ENCODE measurements at regions not wholly inside any gene's neighbourhood (a gene's known extent, or its start where the extent isn't known, plus 50 kb on each side); places are given as distances from the start of the nearest gene placed in this dataset.
A peak's percentile ranks its signal among the peaks of the same experiment; 100 is the strongest.

DNA sequence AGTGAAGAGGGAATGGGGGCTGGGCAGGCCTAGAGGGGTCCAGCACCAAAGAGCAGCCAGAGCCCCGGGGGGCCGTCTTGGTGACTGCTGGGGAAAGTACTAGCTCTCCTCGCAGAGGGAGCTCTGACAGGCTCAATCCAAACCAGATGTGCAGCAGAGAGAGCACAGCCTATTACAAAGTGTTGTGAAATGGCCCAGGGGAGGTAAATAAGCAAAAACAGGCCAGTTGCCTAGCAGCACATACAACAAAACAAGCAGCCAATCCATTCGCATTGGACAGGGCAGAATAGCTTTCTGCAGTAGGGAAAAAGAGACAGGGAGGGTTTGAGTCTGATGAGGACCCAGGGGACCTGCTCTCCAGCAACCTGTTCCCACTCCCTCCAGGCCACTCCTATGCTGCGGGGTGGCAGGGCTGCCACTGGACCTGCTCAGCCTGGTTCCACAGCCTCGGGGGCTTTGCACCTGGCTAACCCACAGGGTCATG, 239.6 kb upstream of the FGGY start:
- H3K4me1 Mint-ChIP-seq (ENCODE audit: low read depth): peaks cover 36% of the 10 kb centered on the region
- peaks cover 27% of the 10 kb centered on the region for H3K36me3 Mint-ChIP-seq (ENCODE audit: low read depth)
- H3K27ac Mint-ChIP-seq: peak overlapping the region; percentile 39
- no peak overlapping the region for H3K4me3 Mint-ChIP-seq
- H3K27me3 Mint-ChIP-seq (ENCODE audit: low read depth): no peaks in the 10 kb centered on the region
- peaks cover 13% of the 10 kb centered on the region for H3K9me3 Mint-ChIP-seq

DNA sequence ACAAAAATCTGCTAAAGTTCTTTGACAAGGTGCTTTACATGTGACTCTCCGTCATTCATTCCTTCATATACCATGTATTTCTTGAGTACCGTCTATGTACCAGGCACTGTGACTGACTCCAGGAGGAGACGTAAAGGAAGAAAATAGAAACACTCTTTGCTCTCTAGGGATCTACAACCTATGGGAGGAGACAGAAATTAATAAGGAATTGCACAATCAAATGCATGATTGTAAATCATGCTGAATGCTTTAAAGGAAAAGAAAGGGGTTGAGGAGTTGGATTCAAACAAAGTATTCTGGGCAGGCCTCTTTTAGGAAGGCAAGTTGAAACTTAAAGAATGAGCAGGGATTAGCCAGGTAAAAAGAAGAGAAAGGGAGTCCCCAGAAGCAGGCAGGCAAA, 239.1 kb upstream of the FGGY start:
- no peaks in the 10 kb centered on the region for H3K27me3 Mint-ChIP-seq (ENCODE audit: low read depth)
- H3K27ac Mint-ChIP-seq: no peak overlapping the region
- peaks cover 12% of the 10 kb centered on the region for H3K9me3 Mint-ChIP-seq
- H3K4me3 Mint-ChIP-seq: no peak overlapping the region
- H3K4me1 Mint-ChIP-seq (ENCODE audit: low read depth): peaks cover 35% of the 10 kb centered on the region
- H3K36me3 Mint-ChIP-seq (ENCODE audit: low read depth): peaks cover 26% of the 10 kb centered on the region

DNA sequence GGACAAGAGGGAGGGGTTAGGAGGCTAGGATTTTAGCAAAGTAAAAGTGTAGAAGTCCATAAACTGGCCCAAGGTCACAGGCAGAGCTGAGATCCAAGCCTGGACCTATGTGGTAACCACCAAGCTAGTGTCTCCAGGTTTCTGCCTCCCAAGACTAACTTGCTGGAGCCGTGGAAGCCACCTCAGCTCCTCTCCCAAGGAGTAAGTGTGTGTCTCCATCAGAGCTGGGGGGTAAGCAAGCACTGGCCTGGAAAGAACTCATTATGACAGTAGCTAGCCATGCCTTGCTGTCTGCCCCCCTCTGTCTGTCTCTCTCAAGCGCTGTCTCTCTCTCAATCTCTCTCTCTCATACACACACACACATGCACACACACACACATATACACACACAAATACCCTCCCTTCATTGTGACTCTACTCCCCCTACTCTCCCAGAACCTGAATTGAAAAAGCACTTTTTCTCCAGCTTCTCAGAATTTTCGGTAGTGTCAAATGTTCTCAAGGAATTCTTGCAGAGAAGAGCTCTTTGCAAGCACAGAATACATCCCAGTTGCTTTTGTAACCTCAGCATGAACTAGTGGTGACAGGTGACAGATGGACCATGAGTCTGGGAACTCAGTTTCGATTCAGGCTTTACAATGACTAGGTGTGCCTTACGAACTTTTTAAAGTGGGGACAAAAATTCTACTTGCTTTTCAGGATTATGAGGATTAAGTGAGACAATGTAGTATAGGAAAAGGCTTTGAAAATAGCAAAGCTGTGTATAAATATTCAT, 238.0 kb upstream of the FGGY start:
- Mint-ChIP-seq H3K4me1 (ENCODE audit: low read depth) (peaks cover 43% of the 10 kb centered on the region), H3K9me3 (peaks cover 10% of the 10 kb centered on the region), H3K36me3 (ENCODE audit: low read depth) (peaks cover 25% of the 10 kb centered on the region), H3K27ac (no peak overlapping the region), H3K4me3 (no peak overlapping the region), H3K27me3 (ENCODE audit: low read depth) (no peaks in the 10 kb centered on the region)

DNA sequence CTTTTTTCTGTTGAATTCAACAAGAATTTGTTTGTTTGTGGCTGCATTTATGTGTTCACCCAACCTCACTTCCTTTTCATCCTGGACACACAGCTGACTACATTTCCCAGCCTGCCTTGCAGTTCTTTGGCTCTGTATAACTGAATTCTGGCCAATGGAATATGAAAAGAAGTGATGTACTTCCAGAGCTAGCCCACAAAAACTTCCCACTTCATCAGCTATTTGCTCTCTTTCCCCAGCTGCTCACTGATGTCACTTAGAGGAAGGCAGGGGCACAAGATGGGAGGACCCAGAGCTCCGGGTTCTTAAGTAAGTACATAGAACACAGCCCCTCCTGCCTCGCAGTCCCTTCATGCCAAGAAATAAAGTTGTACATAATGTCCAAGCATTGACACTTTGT, 235.0 kb upstream of the FGGY start:
- H3K9me3 Mint-ChIP-seq: peaks cover 10% of the 10 kb centered on the region
- H3K4me1 Mint-ChIP-seq (ENCODE audit: low read depth): peaks cover 52% of the 10 kb centered on the region
- peaks cover 19% of the 10 kb centered on the region for H3K36me3 Mint-ChIP-seq (ENCODE audit: low read depth)
- no peaks in the 10 kb centered on the region for H3K27me3 Mint-ChIP-seq (ENCODE audit: low read depth)
- H3K4me3 Mint-ChIP-seq: no peak overlapping the region
- H3K27ac Mint-ChIP-seq: no peak overlapping the region

DNA sequence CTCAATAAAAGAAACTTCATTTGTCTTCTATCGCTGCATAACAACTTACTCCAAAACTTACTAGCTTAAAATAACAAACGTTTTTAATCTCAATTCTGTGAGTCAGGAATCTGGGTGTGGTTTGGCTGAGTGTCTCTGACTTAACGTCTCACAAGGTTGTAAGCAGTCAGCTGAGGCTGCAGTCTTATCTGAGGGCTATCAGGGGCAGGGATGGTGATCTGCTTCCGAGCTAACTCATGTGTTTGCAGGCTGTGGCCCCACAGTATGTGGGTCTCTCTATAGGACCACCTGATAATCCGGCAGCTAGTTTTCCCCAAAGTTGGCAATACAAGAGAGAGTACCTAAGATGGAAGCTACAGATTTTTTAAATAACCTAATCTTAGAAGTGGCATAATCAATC, 234.2 kb upstream of the FGGY start:
- Mint-ChIP-seq H3K4me3 (no peak overlapping the region), H3K27ac (peak overlapping the region; percentile 8), H3K9me3 (peaks cover 10% of the 10 kb centered on the region), H3K27me3 (ENCODE audit: low read depth) (no peaks in the 10 kb centered on the region), H3K4me1 (ENCODE audit: low read depth) (peaks cover 51% of the 10 kb centered on the region), H3K36me3 (ENCODE audit: low read depth) (peaks cover 19% of the 10 kb centered on the region)

DNA sequence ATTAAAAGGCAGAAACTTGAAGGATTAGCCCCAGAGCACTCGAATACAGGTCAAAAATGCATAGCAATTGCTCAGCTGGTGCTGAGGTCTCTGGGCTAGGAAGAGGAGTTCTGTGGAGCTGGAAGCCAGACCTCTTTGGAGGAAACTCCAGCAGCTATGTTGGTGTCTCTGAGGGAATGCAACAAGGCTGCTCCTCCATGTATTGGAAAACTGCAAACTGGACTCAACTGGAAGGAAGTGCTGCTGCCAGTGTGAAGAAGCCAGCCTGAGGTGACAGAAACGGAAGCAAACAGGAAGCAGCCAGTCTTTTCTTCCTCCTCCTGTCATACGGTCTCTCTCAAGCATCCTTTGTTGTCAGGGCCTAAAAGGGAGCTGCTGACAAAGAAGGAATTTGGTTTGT, 233.4 kb upstream of the FGGY start:
- peaks cover 50% of the 10 kb centered on the region for H3K4me1 Mint-ChIP-seq (ENCODE audit: low read depth)
- peaks cover 19% of the 10 kb centered on the region for H3K36me3 Mint-ChIP-seq (ENCODE audit: low read depth)
- H3K27me3 Mint-ChIP-seq (ENCODE audit: low read depth): no peaks in the 10 kb centered on the region
- peak overlapping the region; percentile 33 for H3K4me3 Mint-ChIP-seq
- peak overlapping the region; percentile 86 for H3K27ac Mint-ChIP-seq
- H3K9me3 Mint-ChIP-seq: peaks cover 10% of the 10 kb centered on the region

DNA sequence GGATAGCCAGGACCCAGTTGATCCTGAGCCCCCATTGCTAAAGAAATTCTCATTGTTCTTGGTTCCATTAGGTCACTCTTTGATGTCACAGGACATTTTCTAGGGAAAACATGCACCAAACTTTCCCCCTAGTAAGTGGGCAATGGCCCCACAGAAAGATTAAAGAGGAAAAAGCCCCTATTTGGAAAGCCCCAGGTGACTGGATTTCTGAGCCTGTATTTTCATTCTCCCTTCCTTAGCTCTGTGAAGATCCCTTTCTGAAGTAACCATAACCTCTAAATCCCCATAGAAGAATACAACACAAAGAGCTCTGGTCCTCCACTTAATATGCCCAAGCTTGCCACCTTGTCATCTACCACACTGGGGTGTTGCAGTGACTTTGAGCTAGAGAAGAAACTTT, 232.3 kb upstream of the FGGY start:
- peaks cover 17% of the 10 kb centered on the region for H3K36me3 Mint-ChIP-seq (ENCODE audit: low read depth)
- H3K9me3 Mint-ChIP-seq: peaks cover 10% of the 10 kb centered on the region
- peaks cover 48% of the 10 kb centered on the region for H3K4me1 Mint-ChIP-seq (ENCODE audit: low read depth)
- H3K27me3 Mint-ChIP-seq (ENCODE audit: low read depth): no peaks in the 10 kb centered on the region
- no peak overlapping the region for H3K4me3 Mint-ChIP-seq
- H3K27ac Mint-ChIP-seq: peak overlapping the region; percentile 45

DNA sequence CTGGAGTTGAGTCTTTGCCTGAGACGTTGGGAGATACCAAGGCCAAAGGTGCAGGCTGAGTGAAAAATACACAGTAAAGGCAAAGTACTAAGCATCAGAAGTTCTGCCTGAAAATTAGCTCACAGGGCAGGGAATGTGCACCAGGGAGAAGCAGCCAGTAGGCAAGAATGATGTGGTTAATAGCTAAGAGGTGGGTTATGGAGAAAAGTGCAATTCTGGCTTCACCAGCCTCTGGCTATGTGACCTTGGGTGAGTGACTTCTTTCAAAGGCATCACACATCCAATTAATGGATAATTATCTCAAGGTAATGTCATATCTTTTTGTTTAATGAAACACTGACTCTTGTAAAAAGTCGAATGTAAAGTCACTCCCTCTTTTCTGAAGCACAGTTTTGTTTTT, 230.7 kb upstream of the FGGY start:
- H3K27me3 Mint-ChIP-seq (ENCODE audit: low read depth): no peaks in the 10 kb centered on the region
- H3K4me3 Mint-ChIP-seq: no peak overlapping the region
- H3K9me3 Mint-ChIP-seq: peaks cover under 1% of the 10 kb centered on the region
- H3K36me3 Mint-ChIP-seq (ENCODE audit: low read depth): peaks cover 8% of the 10 kb centered on the region
- no peak overlapping the region for H3K27ac Mint-ChIP-seq
- peaks cover 48% of the 10 kb centered on the region for H3K4me1 Mint-ChIP-seq (ENCODE audit: low read depth)

DNA sequence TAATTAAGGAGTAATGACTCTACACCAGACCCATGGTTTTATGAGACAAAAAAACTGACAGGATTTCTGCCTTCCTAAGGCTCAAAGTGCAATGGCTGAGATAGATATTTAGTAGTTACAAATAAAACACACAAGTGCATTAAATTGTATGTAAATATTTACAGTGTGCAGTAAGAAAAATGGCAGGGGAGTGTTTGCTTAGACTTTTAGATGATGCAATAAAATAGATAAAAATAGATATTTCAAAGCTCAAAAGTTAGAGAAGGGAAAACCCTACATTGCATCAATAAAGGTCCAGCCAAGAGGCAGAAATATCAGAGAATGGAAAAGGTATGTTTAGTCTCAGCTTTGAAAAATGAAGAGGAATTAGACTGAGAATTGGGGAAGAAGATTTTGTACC, 226.3 kb upstream of the FGGY start:
- no peak overlapping the region for H3K4me3 Mint-ChIP-seq
- peaks cover 13% of the 10 kb centered on the region for H3K36me3 Mint-ChIP-seq (ENCODE audit: low read depth)
- H3K27ac Mint-ChIP-seq: peak overlapping the region; percentile 90

DNA sequence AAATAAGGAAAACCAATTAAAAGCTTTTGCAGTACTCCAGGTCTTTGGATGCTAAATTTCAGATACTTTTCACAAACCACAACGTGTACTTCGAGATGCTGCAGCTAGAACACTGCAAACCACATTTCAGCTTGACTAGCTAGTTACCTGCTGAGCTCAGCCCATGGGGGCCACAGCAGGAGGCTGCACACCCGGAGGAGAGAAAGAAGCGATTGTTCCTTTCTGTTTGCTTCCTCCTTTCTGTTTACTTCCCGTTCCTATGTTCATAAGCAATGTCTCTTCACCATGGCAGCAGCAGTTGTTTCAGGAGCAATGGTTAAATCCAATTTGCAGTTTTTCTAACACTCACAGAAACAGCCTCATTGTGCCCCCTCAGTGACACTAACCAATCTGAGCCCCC, 225.6 kb upstream of the FGGY start:
- H3K27me3 Mint-ChIP-seq (ENCODE audit: low read depth): no peaks in the 10 kb centered on the region
- peaks cover 17% of the 10 kb centered on the region for H3K9me3 Mint-ChIP-seq
- peak overlapping the region; percentile 32 for H3K4me3 Mint-ChIP-seq
- H3K27ac Mint-ChIP-seq: peak overlapping the region; percentile 90
- H3K4me1 Mint-ChIP-seq (ENCODE audit: low read depth): peaks cover 29% of the 10 kb centered on the region
- peaks cover 11% of the 10 kb centered on the region for H3K36me3 Mint-ChIP-seq (ENCODE audit: low read depth)

More for the DNA sequence above, 226.3 kb upstream of the FGGY start:
- Mint-ChIP-seq H3K27me3 (ENCODE audit: low read depth) (no peaks in the 10 kb centered on the region), H3K9me3 (peaks cover 17% of the 10 kb centered on the region), H3K4me1 (ENCODE audit: low read depth) (peaks cover 26% of the 10 kb centered on the region)

DNA sequence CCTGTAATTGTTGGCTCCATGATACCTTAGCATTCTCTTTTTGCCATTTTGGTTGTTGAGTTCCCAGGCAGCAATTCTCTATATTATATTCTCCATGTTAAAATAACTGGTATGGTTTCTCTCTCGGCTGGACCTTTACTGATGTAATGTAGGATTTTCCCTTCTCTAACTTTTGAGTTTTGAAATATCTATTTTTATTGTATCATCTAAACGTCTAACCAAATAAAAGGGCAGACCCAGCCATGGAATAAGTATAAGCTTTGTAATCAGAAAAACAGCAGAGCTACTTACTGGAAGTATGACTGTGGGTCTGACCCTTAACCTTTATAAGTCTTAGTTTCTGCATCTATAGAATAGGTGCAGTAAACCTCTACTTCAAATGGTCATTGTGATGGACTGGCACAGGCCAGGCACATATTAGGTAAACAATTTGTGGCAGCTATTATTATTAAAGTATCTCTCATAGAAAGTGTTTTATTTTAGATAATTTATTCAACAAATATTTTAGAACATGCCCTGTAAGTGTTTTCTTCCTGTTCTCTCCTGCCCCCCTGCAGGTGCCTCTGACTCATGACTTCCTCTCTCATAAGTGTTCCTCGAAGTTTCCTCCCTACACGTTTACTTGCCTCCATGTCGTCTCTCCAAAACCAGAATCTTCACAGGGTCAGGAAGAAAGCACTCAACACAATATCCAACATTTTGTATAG, 224.9 kb upstream of the FGGY start:
- Mint-ChIP-seq H3K27me3 (ENCODE audit: low read depth) (no peaks in the 10 kb centered on the region), H3K4me3 (peak overlapping the region; percentile 47), H3K27ac (peak overlapping the region; percentile 90), H3K36me3 (ENCODE audit: low read depth) (peaks cover 11% of the 10 kb centered on the region), H3K4me1 (ENCODE audit: low read depth) (peaks cover 31% of the 10 kb centered on the region), H3K9me3 (peaks cover 17% of the 10 kb centered on the region)

DNA sequence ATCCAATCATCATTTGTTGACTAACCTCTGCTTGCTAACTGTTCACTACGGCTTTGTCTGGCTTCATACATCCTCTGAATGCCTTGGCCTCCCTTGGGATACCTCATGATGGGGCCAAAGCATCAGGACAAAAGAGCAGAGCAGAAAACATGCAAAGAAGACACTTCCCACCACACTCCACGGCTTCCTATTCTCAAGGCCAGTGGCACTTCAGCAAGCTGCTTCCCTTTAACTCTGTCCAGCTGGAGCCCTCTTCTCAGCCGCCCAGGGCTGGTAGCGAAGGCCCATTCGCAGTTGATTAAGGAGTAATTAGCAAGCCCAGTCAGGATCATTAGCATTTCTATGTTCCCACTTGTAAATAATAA, 224.3 kb upstream of the FGGY start:
- peaks cover 31% of the 10 kb centered on the region for H3K4me1 Mint-ChIP-seq (ENCODE audit: low read depth)
- peak overlapping the region; percentile 47 for H3K4me3 Mint-ChIP-seq
- H3K27me3 Mint-ChIP-seq (ENCODE audit: low read depth): no peaks in the 10 kb centered on the region

DNA sequence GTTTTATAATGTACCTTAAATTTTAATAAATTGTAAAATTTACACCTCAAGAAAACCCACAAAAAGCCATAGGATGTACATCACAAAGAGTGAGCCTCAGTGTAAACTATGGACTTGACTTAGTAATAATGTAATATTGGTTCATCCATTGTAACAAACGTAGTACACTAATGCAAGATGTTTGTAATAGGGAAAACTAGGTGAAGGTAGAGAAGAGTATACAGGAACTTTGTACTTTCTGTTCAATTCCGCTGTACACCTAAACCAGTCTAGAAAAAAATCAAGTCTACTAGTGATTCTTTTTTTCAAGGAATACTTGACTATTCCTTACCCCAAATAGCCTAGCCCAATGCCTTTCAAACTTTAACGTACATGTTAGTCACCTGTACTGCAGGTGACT, 222.3 kb upstream of the FGGY start:
- Mint-ChIP-seq H3K4me3 (no peak overlapping the region), H3K27me3 (ENCODE audit: low read depth) (no peaks in the 10 kb centered on the region), H3K4me1 (ENCODE audit: low read depth) (peaks cover 34% of the 10 kb centered on the region), H3K27ac (no peak overlapping the region), H3K36me3 (ENCODE audit: low read depth) (peaks cover 9% of the 10 kb centered on the region), H3K9me3 (peaks cover 17% of the 10 kb centered on the region)

More for the DNA sequence above, 224.3 kb upstream of the FGGY start:
- H3K9me3 Mint-ChIP-seq: peaks cover 17% of the 10 kb centered on the region
- peaks cover 11% of the 10 kb centered on the region for H3K36me3 Mint-ChIP-seq (ENCODE audit: low read depth)
- peak overlapping the region; percentile 82 for H3K27ac Mint-ChIP-seq

DNA sequence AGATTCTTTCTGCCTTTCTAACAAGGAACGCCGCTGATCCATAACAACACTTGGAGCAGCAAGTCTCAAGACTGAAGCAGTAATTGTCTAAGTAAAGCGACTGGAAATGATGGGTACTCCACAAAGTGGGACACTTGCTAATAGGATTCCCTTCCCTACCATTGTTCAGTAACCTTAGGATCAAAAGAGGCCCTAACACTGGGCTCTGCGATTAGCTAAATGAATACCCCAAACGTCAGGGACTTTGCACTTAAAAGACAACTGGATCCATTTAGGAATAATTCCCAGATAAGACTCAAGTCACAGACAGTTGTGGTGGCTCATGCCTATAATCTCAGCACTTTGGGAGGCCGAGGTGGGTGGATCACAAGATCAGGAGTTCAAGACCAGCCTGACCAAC, 221.9 kb upstream of the FGGY start:
- no peak overlapping the region for H3K27ac Mint-ChIP-seq
- H3K9me3 Mint-ChIP-seq: peaks cover 17% of the 10 kb centered on the region
- H3K27me3 Mint-ChIP-seq (ENCODE audit: low read depth): no peaks in the 10 kb centered on the region
- H3K4me3 Mint-ChIP-seq: no peak overlapping the region
- peaks cover 34% of the 10 kb centered on the region for H3K4me1 Mint-ChIP-seq (ENCODE audit: low read depth)
- H3K36me3 Mint-ChIP-seq (ENCODE audit: low read depth): peaks cover 9% of the 10 kb centered on the region

DNA sequence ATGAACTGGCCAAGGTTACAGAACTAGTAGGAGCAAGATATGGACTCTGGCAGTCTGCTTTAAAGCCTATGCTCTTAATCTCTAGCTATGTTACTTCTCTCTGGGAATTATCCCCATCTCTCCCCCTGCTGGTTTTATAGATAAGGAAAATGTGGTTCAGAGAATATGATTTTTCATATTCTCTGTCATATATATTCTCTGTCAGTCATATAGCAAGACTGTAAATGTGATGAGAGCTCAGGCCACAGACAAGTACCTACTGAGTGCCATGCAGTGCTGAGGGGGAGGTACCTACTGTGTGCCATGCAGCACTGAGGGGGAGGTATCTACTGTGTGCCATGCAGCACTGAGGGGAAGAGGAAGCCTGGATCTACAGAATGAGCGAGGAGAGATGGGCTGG, 220.3 kb upstream of the FGGY start:
- Mint-ChIP-seq H3K4me3 (no peak overlapping the region), H3K9me3 (peaks cover 14% of the 10 kb centered on the region), H3K36me3 (ENCODE audit: low read depth) (peaks cover 9% of the 10 kb centered on the region), H3K27ac (no peak overlapping the region), H3K27me3 (ENCODE audit: low read depth) (no peaks in the 10 kb centered on the region), H3K4me1 (ENCODE audit: low read depth) (peaks cover 23% of the 10 kb centered on the region)
